AG20443 (cell line): ENCODE measurements at regions not wholly inside any gene's neighbourhood (a gene's known extent, or its start where the extent isn't known, plus 50 kb on each side); places are given as distances from the start of the nearest gene placed in this dataset.

Experiments used
- DNase-seq: peaks from one replicate; pipeline ENCODE4 v3.0.0; 2012; ENCODE audit warnings: low spot score, mixed read lengths

DNA sequence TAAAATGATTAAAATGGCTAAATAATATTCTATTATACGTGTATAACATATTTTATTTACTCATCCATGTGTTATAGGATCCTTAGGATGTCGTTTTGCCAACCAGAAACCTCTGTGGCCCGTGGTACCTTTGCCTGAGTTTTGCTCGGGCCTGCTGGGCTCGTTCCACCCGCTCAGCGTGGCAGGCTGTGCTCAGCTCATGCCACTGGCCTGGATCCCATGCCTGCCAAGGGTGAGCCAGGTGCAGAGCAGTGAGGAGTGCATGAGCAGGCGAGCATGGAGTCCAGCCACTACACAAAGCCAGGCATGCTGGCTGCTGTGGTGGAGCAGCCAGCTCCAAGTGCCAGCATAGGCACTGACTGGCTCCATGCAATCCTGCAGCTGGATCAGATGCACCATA lies 417.2 kb downstream of the TTLL7 start:
- DNase-seq, result no peak

DNA sequence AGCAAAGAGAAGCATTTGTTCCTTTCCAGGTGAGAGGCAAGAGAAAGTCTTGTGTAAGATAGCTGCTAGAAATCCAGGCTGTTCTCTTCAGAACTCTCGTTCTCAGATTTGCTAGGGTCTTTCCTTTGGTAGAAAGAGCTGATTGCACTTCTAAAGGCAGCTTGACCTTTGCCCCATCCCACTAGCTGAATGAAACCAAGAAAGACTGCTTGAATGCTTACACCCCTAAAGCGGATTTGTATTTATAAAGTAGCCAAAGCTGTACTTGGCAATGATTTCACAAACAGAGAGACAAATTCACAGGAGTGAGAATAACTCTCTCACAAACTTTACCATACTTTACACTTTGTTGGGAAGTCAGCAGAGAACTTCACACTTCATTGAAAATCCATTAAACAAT lies 424.1 kb downstream of the TTLL7 start:
- DNase-seq, result no peak

DNA sequence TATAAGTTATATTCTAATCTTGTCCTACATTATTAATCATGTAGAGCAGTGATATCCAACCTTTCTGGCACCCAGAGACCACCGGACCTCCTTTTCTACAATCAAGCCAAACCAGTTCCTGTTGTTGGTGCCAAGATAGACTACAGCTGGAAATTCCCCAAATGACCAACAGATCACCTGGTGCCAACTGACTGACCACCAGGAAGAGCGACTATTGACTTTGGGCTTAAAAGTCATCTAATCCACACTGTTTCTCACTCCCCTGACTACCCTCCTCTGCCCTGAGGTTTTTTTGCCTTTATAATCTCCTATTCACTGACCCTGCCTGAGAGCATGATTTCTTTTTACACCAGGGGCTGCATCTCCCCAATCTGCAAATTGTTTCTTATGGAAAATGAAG lies 425.2 kb downstream of the TTLL7 start:
- no peak for DNase-seq

DNA sequence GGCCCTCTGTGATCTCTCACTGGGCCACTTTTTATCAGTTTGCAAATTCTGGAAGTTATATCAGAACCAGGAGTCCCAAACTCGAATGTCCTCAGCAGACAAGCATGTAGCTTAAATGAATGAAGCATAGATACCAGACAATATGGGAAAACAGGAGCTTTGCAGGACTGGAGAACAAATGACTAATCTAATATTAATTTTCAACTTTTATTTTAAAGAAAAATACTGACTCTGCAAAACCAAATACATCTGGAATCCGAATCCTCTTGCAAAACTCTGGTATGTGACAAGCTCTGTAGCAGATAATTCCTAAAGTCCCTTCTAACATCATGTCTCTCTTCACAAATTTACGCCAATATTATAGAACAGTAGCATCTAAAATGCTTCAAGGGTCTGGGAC lies 427.4 kb downstream of the TTLL7 start:
- no peak for DNase-seq

DNA sequence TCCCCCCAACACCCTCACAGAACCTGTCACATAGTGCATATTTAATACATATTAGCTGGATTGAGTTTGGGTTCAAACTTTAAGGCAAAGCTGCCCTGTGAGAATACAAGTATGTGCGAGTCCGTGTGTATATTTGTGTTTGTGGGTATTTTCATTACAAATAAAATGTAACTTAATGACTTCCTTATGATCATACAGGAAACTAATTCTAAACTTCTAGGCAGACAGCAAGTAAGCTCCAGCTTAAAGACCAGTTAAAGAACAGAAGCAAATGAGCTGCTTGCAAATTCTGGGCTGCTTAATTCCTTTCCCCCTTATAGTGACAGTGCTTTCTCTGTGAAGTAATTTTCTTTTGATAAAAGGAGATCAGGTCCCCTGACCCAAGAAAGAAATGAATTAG lies 437.6 kb downstream of the TTLL7 start:
- DNase-seq, result no peak

DNA sequence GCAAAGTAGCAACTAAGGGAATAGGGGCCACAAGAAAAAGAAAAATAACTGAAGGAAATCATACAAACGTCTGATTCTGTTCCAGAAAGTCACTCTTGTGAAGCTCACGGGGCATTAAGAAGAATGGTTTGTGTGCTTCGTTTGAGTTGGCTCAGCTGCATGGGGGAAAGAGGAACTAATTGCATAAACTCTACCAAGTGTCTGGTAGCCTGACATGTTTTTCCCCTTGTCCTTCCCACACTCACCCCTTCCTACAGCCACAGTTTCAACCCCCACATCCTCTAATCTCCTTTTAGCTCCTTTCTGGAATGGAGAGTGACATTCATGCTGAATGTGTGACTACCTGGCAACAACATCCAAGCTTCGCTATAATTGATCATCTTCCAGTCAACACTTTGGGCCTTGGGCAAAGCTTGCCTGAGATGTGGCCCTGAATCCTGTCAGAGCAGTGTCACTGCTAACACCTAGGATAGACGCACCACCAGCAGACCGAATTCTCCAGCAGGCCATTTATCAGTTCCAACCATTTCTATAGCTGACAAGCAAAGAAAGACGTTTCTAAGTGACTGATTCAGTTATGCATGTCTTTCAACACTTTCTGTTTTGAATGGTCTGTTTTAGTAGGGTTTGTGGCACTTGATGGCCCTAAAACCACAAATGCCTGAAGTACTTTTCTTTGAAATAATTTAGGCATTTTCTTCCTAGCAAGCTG lies 439.6 kb downstream of the TTLL7 start:
- no peak for DNase-seq

DNA sequence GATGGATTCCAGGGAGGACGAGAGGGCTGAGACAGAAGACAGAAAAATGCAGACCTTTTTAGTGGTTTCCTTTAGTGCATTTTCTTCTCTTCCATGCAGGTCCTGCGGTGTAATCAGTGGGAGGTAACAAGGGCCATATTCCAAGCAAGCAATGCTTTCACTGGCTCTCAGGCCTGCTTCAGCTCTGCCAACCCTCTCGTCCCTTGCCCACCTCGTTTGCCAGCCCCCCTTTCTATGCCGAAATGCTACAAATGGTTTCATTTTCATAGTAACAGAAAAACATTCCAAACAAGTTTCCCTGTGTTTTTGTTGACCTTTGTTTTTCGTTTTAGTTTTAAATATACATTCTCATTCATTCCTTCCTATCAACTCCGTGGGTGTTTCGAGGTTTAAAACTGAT lies 443.1 kb downstream of the TTLL7 start:
- peak; percentile 32 for DNase-seq

DNA sequence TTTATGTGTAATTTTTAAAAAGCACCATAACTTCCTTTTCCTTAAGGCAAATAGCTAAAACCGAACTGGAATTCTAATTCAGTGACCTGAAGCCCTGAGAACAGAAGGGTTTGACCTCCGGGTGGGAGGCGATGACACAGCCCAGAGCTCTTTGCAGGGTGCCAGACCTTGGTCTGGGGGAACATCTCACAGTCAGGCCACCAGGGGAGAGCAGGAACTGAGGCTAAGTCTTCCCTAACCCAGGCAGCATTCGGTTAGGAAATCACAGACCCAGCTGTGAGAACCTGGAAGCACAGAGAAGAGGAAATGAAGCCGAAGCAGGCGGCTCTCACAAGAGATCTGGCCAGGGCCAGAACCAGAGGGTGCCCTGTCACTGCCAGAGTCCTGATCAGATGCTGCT lies 444.8 kb downstream of the TTLL7 start:
- DNase-seq, result no peak

DNA sequence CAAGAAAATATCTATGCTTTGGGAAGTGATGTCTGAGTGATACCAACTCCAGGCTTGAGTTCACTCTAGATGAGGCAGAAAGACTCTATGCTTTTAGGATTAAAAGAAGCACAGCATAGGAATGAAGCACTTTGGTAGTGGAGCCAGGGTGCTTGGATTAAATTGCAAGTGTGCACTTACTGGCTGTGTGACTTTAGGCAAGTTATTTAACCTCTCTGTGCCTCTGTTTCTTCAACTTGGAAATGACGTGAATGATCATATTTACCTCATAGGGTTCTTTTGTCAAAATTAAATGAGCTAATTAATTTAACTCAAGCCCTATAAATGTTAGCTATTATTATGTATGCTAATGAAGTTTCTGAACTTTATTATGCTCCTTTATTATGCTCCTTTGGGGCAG lies 446.1 kb downstream of the TTLL7 start:
- DNase-seq, result no peak

DNA sequence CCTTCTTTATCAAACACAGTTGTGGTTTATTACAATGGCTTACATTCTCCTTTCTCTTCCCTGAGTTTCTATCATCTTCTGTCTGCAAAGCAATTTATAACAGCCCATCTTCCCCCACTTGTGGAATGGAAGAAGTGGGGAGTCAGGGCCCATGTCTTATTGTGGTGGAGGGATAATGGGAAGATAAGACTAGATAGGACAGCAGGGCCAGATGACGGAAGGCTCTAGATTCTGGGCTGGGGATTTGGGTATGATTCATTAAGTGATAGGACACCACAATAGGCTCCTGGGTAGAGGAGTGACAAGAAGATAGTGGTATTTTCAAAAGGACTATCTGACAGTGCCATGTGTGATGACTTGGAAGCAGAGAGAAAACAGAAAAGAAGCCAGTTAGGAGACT lies 450.6 kb downstream of the TTLL7 start:
- DNase-seq, result no peak

DNA sequence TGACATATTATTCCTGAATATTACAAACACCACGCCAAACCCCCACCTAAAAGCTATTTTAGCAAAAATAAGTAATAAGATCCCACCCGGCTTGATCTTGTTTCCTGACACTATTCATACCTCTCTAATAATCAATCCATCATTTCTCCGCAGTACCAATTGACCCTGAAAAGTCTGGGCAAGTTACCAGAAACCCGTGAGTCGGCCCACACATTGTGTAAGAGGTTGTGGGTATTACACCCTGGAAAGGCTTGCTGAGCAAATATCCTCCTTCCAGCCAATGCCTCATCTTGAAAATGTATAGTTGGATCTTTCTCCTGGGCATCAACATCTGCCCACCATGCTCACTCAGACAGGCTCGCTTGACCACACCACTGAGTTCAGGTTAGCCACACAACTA lies 451.0 kb downstream of the TTLL7 start:
- DNase-seq, result peak; percentile 52

DNA sequence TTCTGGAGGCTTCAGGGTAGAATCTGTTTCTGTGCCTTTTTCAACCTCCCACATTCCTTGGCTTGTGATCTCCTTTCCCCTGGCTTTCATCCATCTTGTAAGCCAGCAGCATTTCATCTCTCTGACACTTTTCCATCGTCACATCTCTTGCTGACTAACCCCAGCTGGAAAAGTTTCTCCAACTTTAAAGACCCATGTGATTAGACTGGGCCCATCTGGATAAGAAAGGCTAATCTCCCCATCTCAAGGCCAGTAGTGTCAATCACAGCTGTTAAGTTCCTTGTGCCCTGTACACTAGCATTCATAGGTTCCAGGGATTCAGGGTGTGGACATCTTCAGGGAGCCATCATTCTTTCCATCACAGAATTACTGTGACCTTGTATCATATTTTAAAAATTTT lies 452.1 kb downstream of the TTLL7 start:
- DNase-seq, result no peak

DNA sequence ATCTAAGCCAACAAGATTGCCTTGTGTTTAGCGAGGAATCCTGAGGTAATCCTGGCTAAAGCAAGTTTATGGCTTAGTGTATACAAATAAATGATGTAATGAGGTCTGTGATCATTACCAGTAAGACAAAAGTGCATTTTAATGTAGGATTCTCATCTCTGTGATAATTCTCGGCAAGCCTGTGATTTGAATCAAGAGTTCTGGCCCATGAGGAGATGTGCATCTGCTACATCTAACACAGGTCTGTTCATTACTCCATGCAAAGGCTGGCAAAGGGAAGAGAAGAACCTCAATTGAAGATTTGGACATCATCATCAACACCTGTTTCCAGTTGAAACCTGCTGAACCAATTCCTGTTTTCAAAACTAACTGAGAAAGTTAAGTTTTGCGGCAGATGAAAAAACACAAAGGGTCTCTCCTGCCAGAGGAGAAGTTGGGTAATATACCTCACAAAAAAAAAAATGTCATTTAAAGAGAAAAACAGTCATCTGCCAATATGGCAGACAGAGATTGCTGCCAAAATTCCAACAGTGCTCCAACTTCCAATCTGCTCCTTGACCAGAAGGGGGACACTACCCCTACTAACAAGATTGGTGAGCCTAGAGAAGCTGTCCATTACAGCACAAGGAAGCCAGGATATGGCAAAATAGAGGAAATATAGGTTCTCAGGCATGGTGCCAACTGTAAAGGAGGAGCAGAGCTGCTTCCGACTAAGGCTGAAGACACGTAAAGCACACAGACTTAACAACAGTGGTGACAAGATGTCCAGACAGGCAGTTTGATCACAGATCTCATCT lies 453.7 kb downstream of the TTLL7 start:
- DNase-seq, result no peak

DNA sequence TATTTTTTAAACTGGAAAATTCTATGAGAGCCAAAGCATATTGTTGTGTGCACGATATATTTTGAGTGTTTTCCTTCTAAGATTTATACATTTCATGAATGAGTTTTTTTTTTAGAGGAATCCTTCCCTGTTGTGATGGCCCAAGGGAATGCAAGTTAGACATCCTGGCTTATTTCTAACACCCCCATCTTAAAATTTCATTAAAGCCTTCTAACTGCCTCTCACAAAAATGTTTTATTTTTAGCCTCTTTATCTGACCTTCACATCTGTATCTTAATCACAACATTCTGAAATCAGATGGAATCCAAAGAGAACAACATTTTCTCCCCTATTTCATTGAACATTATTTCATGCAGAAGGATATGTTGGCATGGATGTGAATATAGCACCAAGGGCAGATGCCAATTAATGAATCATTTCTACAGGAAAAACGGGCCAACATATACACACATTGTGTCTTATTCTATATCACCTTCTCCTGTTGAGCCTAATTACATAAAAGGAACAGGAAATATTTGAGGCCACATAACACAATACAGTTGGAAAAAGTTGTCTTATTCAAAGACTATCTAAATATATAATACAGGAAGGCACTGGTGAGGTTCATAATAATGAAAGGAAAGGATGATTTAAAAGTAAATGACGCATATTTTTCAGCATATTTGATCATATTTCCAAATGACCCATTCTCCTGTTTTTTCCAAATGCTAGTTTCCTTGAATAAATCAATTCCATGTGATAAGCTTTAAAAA lies 455.5 kb downstream of the TTLL7 start:
- no peak for DNase-seq

DNA sequence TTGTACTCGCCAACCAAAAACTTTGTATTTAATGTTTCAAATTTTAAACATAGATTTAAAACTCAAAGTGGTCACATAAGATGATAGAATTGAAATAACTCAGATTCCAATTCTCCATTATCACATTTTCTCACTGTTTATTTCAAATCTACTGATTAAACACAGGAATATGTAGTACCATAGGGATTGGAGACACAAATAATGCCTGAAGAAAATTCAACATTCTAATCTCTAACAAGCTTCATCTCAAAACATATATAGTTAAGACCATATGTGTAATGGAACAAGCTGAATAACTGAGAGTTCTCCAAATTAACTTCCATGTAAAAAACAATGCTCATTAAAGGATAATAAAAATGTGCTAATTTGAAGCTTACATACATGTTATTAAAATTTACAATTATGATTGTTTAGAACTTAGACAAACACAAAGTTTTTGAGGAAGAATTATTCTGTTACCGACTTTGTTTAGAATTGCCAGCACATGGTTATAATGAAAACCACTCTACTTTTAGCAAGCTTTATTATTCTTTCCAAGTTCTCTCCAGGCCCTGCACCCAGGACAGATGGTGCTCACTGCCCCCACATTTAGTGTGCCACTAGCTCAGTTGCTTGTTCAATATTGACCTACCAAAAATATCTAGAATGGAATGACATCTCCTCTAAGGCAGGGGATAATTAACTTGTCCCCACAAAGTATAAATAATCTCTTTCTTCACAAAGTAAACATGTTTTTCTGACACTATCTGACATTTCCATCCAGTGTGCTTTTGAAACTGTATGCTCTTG lies 467.2 kb downstream of the TTLL7 start:
- DNase-seq, result no peak

DNA sequence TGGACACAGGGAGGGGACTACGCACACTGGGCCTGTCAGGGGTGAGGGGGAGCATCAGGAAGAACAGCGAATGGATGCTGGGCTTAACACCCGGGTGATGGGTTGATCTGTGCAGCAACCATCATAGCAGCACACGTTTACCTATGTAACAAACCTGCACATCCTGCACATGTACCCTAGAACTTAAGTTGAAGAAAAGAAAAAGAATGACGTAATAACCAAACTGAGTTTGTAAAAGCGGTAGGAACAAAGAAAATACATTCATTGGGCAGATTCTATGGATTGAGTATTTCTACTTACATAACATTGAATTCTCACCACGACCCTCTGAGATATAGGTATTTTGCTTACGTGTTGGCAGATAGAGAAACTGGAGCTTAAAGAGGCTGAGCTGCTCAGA lies 468.4 kb downstream of the TTLL7 start:
- no peak for DNase-seq

DNA sequence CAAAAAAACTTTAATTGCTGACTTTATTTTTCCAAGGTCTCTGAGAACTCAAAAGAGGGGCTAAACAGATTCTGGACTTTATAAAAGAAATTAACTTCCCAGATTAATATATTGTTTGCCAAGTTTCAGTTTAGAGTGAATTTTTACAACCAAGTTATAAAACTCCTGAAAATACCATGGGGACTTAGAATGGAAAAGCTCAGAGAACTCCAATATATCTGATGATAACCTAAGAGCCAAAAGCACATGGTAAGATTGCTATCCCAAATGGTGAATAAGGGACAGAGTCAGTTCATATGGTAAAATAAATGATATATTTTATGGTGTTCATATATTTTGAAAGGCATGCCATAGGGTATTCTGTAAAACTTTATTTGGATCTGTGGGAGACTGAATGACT lies 470.9 kb downstream of the TTLL7 start:
- DNase-seq, result no peak

DNA sequence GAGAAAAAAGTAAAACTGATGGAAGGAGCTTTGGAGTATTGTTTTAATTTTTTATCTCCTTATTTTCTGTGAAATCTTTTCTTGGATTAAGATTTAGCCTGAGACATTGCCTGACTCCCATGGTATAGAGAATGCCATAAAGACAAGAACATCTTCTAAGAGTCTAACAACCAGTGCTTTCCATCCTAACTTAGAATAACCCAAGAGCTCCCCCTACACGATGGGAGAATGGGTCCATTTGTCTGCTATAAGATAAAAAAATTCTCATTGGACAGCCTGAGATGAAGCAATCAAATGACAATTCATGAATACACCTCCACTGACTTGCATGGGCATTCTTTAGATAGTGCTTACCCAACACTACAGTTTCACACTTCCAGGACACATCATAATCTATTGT lies 478.1 kb downstream of the TTLL7 start:
- DNase-seq, result no peak

DNA sequence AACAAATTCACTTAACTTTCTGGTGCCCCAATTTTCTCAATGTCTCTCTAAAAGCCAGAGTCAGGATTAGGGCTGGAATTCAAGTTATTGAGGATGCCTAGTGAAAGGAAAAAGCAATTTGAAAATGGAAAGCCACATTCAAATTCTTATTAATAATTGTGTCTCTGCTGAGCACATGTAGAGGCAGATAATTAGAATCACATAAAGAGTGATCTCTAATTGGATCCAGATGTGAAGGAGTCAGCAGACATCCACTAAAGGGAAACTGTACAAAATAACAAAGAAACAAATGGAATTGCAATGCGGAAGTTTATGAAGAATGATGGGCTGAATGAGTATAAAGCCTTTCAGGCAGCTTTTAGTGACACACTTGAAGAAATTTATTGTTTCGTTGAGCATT lies 482.6 kb downstream of the TTLL7 start:
- peak; percentile 57 for DNase-seq

DNA sequence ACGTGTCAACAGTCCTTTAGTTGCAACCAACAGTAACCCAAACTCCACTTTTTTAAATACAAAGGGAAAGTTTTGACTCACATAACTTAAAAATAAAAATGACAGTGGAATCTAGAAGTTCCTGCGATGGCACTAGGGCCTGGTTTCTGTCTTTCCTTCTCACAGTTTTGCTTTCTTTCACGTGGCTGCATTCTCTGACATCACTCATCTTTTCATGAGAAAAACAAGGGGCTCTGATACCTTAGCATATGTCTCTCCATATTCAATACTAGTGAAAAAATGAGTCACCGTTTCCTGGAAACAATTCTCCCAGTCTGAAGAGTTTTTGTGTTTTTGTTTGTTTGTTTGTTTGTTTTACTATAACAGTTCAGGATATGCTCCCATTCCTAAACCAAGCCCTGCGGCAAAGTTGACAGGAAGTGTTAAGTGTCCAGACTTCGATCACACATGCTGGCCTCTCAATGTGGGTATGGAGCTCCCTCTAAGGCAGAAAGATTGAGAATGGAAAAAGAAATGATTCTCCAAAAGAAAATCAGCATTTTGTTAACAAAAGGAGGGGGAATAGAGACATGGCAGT lies 483.3 kb downstream of the TTLL7 start:
- no peak for DNase-seq

DNA sequence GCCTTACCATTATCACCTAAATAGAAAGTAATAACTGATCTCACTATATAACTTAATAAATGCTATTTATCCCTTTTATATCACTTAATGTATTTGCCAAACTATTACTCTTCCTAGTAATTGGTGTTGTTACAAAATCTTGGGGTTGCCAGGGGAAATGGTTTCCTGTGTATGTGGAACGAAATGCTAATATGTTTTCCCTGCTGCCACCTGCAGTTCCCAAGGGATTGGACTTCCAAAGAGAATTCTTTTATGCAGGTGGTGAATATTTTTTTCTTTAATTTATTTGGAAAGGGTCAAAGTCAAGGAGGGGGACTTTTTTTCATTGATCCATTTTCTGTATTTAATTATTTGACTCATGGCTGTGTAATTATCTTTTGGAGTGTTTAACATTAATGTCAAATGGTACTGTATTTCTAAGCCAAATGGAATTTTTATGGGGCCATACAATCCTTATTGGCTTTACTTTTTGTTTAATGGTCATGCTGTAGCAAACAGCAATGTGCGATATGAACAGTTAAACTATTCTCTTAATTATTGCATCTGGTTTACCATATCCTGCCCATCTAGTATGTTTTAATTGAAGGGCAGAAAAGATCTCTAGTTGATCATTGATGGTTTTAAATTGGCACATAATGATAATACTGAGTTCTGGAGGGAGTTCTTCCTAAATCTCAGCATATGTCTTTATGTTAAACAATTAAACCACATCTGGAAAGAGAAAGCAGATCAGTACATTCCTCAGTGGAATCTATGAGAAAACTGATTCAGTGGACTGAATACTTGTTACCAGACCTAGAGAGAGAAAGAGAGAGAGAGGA lies 486.3 kb downstream of the TTLL7 start:
- no peak for DNase-seq
